Activated CD8-positive, alpha-beta T cell treated with anti-CD3 and anti-CD28 coated beads for 36 hours (primary cell): ENCODE measurements at regions not wholly inside any gene's neighbourhood (a gene's known extent, or its start where the extent isn't known, plus 50 kb on each side); places are given as distances from the start of the nearest gene placed in this dataset.

ENCODE experiments used
- ATAC-seq: fragments of 200-7000 bp; cut with Tn5 transposase; one replicate; pipeline ENCODE4 v1.10.0; 2021; ENCODE audit warnings: mild to moderate bottlenecking, moderate library complexity
- CTCF ChIA-PET: fragments of 350-600 bp; sonication (Branson Sonifier 250); formaldehyde crosslinking; loops from one replicate; lab custom pipeline; 2021; ENCODE audit warnings: antibody characterized with exemption; lab: Charles Lee
- POLR2A ChIA-PET: fragments of 350-600 bp; sonication (Branson Sonifier 250); formaldehyde crosslinking; loops from one replicate; lab custom pipeline; 2021; ENCODE audit warnings: antibody characterized with exemption; lab: Charles Lee
- DNase-seq: peaks from one replicate; pipeline ENCODE4 v3.0.0-alpha.2; 2020
- H3K27ac Mint-ChIP-seq: one replicate; pipeline ENCODE4 v1.8.0; 2021; ENCODE audit warnings: mild to moderate bottlenecking, mixed read lengths
- H3K27me3 Mint-ChIP-seq: one replicate; pipeline ENCODE4 v1.8.0; 2021; ENCODE audit warnings: mixed read lengths
- H3K36me3 Mint-ChIP-seq: one replicate; pipeline ENCODE4 v1.8.0; 2021; ENCODE audit warnings: low read depth, mixed read lengths
- H3K4me1 Mint-ChIP-seq: one replicate; pipeline ENCODE4 v1.8.0; 2021; ENCODE audit warnings: low read depth, mixed read lengths
- H3K4me3 Mint-ChIP-seq: one replicate; pipeline ENCODE4 v1.8.0; 2021; ENCODE audit warnings: mild to moderate bottlenecking, moderate library complexity, mixed read lengths
- H3K9me3 Mint-ChIP-seq: one replicate; pipeline ENCODE4 v1.8.0; 2021; ENCODE audit warnings: mixed read lengths
- intact Hi-C: fragments of 100-400 bp; cut with micrococcal nuclease; formaldehyde crosslinking; loops from one replicate; pipeline ENCODE4 v1.10.0; 2022
- TF ChIP-seq, protein P1 (sequence below): fragments of 200-600 bp; IDR thresholded peaks from one replicate; pipeline ENCODE4 v1.8.0; 2022; ENCODE audit warnings: antibody characterized with exemption, mild to moderate bottlenecking

DNA sequence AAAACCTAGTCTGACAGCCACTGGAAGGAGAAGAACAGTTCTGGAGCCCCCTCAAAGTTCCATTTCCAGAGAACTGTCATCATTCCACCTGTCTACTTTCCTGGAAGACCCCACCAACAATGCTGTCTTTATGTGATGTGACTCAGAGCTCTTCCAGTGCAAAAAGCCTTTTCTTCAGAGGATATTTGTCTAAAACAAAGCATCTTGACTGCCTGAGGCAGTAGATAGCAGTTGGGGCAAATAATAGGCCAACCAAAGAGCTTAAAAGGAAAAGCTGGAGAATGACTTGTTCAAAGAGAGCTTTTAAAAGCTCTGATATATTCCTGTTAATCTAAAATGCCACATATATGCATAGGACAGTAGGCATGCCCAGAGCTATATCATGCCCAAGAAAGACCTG, 62.6 kb downstream of the MIS18A start:
- no peak for DNase-seq
- Mint-ChIP-seq H3K27me3 (peaks cover 11% of the 10 kb centered on the region), H3K27ac (no peak overlapping the region)

DNA sequence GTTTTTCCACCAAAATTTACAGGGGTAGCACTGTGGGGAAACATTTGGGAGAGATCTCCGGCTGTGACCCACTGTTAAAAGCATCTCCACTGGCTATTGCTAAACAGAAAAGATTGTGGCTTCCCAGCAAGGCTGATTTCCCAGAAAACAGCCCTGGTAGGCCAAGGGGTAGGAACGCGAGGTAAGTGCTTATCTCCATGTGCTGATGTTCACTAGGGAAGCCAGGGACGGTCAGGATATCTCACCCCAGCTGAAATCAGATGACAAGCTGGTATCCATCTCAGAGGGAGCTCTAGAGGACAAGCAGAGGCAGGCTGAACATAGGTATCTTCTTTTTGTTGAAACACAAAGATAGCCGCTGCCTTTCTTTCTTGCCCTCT, 63.6 kb downstream of the MIS18A start:
- ChIA-PET POLR2A (no interaction called here), CTCF (no interaction called here)
- DNase-seq (no peak), ATAC-seq (no peak)
- no peak overlapping the region for H3K27ac Mint-ChIP-seq
- H3K36me3 Mint-ChIP-seq, result no peaks in the 10 kb centered on the region
- TF ChIP-seq, protein P1, sequence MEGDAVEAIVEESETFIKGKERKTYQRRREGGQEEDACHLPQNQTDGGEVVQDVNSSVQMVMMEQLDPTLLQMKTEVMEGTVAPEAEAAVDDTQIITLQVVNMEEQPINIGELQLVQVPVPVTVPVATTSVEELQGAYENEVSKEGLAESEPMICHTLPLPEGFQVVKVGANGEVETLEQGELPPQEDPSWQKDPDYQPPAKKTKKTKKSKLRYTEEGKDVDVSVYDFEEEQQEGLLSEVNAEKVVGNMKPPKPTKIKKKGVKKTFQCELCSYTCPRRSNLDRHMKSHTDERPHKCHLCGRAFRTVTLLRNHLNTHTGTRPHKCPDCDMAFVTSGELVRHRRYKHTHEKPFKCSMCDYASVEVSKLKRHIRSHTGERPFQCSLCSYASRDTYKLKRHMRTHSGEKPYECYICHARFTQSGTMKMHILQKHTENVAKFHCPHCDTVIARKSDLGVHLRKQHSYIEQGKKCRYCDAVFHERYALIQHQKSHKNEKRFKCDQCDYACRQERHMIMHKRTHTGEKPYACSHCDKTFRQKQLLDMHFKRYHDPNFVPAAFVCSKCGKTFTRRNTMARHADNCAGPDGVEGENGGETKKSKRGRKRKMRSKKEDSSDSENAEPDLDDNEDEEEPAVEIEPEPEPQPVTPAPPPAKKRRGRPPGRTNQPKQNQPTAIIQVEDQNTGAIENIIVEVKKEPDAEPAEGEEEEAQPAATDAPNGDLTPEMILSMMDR, result no peak
- peaks cover 2% of the 10 kb centered on the region for H3K9me3 Mint-ChIP-seq
- no peak overlapping the region for H3K4me3 Mint-ChIP-seq
- peaks cover 9% of the 10 kb centered on the region for H3K27me3 Mint-ChIP-seq
- H3K4me1 Mint-ChIP-seq, result no peaks in the 10 kb centered on the region
- intact Hi-C loops, result no loop called here

More for the DNA sequence above, 62.6 kb downstream of the MIS18A start:
- Mint-ChIP-seq H3K36me3 (no peaks in the 10 kb centered on the region), H3K9me3 (peaks cover 8% of the 10 kb centered on the region), H3K4me3 (no peak overlapping the region), H3K4me1 (no peaks in the 10 kb centered on the region)
- ATAC-seq, result no peak
- TF ChIP-seq, protein P1, result no peak
- ChIA-PET CTCF (no interaction called here), POLR2A (no interaction called here)
- intact Hi-C loops, result no loop called here

DNA sequence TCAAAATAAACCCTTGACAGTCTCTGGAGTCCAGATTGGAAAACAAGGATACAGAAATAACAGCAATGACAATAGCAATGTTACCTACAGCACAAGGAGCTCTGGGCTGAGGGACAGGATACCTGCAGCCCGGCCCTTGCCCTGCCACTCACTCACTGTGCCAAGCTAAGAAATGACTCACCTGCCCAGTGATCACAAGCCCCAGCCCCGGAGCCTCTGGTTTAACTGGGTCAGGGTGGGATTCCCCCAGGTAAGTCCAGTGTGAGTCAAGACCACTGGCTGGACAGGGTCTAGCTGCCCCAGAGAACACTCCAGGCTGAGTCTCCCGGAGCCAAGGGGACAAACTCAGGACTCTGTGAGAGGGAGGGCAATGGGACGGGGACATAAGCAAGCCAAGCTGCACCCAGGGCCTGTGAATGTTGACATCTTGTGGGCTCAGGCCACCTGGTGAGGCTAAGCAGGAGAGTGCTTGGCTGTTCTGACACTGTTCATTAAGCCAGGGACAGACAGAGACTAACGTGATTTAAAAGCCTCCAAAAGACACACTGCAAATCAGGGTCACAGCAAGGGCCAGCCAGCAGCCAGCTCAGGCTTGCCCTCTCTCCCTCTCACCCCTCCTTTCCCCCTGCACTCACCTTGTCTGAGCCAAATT, 64.1 kb downstream of the MIS18A start:
- H3K27ac Mint-ChIP-seq, result no peak overlapping the region
- no peaks in the 10 kb centered on the region for H3K36me3 Mint-ChIP-seq
- CTCF ChIA-PET, result no interaction called here
- POLR2A ChIA-PET, result no interaction called here
- TF ChIP-seq, protein P1, result no peak
- peaks cover 9% of the 10 kb centered on the region for H3K27me3 Mint-ChIP-seq
- no peak overlapping the region for H3K4me3 Mint-ChIP-seq
- ATAC-seq (no peak), DNase-seq (no peak)
- intact Hi-C loops, result no loop called here
- H3K9me3 Mint-ChIP-seq, result peaks cover 2% of the 10 kb centered on the region
- no peaks in the 10 kb centered on the region for H3K4me1 Mint-ChIP-seq

DNA sequence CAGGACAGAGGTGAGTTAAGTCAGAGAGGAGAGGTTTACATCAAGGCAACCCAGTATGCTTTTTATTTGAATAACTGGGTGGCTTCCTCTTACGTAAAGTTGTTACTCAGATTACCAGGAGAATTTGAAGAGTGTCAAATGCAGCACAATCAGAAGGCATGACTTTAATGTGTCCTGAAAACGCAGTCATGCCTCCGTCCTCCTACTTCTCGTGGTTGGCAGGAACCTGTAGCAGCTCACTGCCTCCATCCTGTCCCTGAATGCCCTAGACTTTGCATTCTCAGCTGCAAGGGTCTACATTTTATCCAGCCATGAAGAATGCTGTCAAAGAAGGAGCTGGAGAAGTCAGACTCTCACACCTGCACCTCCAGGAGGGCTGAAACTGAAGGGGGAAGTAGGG, 66.7 kb downstream of the MIS18A start:
- POLR2A ChIA-PET, result no interaction called here
- intact Hi-C loops, result no loop called here
- peaks cover 4% of the 10 kb centered on the region for H3K27me3 Mint-ChIP-seq
- H3K36me3 Mint-ChIP-seq, result no peaks in the 10 kb centered on the region
- peaks cover 3% of the 10 kb centered on the region for H3K4me1 Mint-ChIP-seq
- TF ChIP-seq, protein P1, result no peak
- H3K9me3 Mint-ChIP-seq, result peaks cover 2% of the 10 kb centered on the region
- no peak overlapping the region for H3K4me3 Mint-ChIP-seq
- CTCF ChIA-PET, result no interaction called here
- no peak for ATAC-seq
- no peak overlapping the region for H3K27ac Mint-ChIP-seq
- DNase-seq, result no peak

DNA sequence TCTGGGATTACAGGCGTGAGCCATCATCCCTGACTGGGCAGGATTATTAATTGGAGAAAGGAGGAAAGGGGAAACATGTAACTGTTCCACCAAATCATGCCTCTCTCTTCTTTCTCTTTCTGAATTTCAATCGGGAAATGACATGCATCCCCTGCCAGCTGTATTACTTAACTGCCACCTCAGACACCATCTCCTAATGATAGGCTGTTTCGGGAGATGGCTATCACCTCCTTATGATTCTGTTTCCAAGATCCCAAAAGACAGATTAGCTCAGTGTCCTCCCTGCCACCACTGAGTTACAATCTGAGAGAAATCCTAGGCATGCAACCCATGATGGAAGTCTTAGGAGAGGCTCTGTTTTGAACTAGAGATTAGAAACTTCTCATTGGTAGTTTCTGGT, 67.5 kb downstream of the MIS18A start:
- Mint-ChIP-seq H3K4me3 (no peak overlapping the region), H3K27me3 (peaks cover 4% of the 10 kb centered on the region), H3K27ac (no peak overlapping the region), H3K9me3 (peaks cover 2% of the 10 kb centered on the region), H3K36me3 (no peaks in the 10 kb centered on the region), H3K4me1 (peaks cover 3% of the 10 kb centered on the region)
- ATAC-seq, result no peak
- TF ChIP-seq, protein P1, result no peak
- no peak for DNase-seq
- CTCF ChIA-PET, result no interaction called here
- intact Hi-C loops, result no loop called here
- POLR2A ChIA-PET, result no interaction called here
